NCI-H526 (cell line): ENCODE measurements at regions not wholly inside any gene's neighbourhood (a gene's known extent, or its start where the extent isn't known, plus 50 kb on each side); places are given as distances from the start of the nearest gene placed in this dataset.
"Not testable (repeated sequence)": the region's sequence is repeated elsewhere in the genome, so short reads cannot be mapped to it uniquely, and the experiment has no call there.

Experiments
- DNase-seq, 2 experiments: peaks; one replicate each; lab custom pipeline; 2025; lab: John Stamatoyannopoulos, UW

GRCh38 chr1:193448682-193449461 lies 262.5 kb upstream of the B3GALT2 start:
- no peak for DNase-seq

- DNase-seq: no peak
Observed at GRCh38 chr1:193443886-193444285, 257.5 kb upstream of the B3GALT2 start.

DNA sequence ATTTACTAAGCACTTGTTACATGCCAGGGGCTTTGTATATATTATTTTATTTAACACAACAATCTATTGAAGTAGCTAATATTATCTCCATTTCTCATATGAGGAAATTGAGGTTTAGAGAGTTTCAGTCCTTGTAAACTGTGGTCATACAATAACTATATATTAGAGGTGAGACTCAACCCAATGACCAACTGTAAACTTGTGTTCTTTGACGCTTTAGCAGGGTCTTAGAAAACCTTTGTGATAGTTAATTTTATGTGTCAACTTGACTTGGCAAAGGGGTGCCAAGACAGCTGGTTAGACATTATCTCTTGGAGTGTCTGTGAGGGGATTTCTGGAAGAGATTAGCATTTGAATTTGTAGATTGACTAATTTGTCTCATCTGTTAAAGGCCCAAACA lies 252.4 kb upstream of the B3GALT2 start:
- no peak for DNase-seq

DNA sequence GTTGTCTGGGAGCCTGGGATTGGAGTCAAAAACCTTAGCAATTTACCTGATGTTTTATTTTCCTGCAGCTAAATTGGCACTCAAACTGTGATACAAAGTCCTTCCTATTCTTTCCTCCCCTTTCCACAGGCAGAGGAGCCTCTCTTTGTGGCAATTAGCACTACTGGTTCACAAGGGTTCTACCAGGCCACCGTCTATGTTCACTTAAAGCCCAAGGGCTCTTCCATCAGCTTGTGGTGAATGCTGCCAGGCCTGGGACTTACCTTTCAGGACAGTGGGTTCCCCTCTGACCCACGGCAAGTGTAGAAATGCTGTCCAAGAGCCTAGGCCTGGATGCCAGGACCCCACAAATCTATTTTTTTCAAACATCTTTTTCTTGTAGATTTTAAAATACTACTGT lies 251.9 kb upstream of the B3GALT2 start:
- DNase-seq: no peak

DNA sequence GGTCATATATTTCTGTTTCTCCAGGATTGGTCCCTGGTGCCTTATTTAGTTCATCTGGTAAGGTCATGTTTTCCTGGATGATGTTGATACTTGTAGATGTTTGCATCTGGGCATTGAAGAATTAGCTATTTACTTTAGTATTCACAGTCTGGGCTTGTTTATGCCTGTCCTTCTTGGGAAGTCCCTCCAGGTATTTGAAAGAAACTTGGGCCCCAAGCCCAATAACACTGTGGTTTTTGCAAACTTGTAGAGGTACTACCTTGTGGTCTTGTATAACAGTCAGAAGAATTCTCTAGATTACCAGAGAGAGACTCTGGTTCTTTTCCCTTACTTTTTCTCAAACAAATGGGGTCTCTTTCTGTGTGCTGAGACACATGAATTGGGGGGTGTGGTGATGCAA lies 251.4 kb upstream of the B3GALT2 start:
- no peak for DNase-seq

DNA sequence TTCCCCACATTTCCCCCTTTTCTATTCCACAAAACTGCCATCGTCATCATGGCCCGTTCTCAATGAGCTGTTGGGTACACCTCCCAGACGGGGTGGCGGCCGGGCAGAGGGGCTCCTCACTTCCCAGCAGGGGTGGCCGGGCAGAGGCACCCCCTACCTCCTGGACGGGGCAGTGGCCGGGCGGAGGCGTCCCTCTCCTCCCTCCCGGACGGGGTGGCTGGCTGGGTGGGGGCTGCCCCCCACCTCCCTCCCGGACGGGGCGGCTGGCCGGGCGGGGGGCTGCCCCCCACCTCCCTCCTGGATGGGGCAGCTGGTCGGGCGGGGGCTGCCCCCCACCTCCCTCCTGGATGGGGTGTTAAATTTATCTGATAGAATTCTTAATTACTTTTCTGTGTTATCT lies 250.9 kb upstream of the B3GALT2 start:
- not testable (repeated sequence) for DNase-seq

DNA sequence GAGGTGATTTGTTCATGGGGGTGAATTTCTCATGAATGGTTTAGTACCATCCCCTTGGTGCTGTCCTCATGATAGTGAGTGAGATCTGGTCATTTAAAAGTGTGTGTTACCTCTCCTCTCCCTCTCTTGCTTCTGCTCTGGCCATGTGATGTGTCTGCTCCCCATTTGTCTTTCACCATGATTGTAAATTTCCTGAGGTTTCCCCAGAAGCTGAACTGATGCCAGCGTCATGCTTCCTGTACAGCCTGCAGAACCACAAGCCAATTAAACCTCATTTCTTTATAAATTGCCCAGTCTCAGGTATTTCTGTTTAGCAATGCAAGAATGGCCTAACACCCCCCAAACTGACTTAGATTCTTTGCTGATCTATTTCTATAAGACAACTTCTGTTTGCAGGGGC lies 249.4 kb upstream of the B3GALT2 start:
- DNase-seq: no peak

GRCh38 chr1:193434319-193434718 lies 247.9 kb upstream of the B3GALT2 start:
- DNase-seq: no peak

GRCh38 chr1:193433599-193433998 lies 247.2 kb upstream of the B3GALT2 start:
- no peak for DNase-seq

GRCh38 chr1:193432979-193433587 lies 246.7 kb upstream of the B3GALT2 start:
- no peak for DNase-seq

DNA sequence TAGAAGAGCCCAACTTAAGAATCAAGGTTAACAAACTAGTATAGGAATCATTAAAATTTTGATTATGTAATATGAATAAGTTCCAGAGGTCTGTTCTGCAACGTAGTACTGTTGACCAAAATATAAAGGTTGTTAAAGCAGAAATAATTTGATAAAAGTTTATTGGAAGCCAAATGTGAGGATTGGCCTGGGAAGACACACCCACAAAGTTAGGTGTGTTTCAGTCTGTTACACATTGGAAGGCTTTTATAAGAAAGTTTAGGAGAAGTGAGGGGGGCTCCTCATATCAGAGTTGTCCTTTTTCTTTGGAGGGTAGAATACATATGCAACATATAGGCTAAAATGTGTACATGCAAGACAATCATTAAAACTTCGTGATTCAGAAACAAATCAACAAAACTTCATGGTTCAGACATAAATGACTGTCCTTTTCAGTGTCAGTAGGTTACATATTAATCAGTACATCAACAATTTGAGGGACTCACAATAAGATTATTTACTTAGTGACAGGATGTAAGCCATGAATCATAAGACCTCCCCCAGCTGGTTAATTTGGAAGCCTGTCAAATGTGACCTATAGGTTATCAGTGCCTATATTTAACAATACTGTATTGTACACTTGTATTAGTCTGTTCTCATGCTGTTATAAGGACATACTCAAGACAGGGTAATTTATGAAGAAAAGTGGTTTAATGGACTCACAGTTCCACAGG lies 245.0 kb upstream of the B3GALT2 start:
- DNase-seq: no peak

- DNase-seq: no peak
Observed at GRCh38 chr1:193427524-193427923, 241.1 kb upstream of the B3GALT2 start.

GRCh38 chr1:193426061-193426460 lies 239.6 kb upstream of the B3GALT2 start:
- no peak for DNase-seq

GRCh38 chr1:193421487-193421886 lies 235.1 kb upstream of the B3GALT2 start:
- no peak for DNase-seq

DNA sequence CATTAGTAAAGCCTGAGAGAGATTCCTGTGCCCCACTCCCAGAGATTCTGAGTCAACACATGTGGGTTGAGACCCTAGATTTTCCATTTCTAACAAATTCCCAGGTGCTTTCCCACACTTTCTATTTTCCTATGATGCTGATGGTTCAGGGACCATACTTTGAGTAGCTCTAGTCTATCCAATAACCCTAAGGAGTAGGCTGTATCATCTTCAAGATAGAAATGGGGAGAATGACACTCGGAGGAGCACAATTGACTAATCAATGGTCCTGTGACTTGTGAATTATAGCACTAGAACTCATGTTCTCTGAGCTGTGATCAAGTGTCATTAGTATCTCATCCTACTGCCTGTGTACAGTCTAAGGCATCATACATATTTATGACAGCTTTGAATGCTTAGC lies 232.9 kb upstream of the B3GALT2 start:
- no peak for DNase-seq

DNA sequence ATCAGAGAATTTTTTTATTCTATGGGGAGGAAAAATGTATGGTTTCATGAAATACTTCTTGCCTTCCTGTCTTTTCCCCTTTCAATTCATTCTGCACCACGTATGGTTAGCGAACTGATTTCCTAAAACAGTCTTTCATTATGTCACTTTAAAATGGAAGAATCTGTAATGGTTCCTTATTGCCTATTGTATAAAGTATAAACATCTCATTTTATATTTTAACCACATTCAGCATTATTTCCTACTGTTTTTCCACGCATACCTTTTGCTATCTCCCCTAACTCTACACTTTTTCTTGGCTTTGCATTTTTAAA lies 232.3 kb upstream of the B3GALT2 start:
- DNase-seq: no peak

DNA sequence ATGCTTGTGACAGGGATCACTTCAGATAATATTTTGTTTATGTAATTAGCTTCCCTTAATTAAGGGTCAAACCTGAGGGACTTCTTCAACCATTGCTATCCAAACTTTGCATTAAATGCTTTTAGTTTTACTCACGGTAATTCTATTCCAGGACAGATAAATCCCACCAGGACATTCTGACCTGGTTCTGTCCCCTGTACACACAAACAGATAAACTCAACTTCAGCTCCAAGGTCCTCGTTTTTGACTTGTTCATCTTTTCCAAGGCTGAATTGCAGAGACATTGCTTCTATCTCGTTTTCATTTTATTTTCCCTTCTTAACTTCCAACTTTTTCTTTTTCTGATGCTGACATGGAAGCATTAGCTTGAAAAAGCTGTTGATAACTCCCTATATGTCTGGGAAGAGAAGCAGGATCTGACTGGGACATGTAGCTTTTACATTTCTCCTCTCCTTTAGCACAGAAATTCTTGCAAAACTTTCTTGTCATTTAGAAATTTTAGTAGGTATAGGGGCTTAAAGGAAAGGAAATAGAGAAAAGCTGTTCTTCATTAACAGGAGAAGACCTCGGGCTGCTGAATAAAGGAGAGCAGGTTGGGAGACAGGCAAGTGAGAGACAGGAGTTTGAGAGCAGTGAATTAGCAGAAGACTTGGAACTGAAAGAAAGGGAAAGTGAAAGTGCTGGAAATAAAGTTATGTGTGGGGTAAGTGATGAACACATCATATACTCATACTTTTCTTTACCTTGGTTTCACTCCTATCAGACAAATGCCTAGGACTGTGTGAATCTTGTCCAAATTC lies 231.7 kb upstream of the B3GALT2 start:
- no peak for DNase-seq

DNA sequence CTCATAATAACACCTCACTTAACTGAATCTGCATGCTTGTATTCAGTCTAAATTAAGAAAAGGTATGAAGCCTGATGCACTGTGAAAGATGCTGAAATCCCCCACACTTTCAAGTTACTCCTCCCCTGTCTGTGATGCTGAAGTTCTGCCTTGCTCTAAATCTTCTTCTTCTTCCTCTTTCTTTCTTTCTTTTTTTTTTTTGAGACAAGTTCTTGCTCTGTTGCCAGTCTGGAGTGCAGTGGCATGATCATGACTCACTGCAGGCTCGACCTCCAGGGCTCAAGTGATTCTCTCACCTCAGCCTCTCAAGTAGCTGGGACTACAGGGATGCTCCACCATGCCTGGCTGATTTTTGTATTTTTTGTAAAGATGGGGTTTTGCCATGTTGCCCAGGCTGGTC lies 231.0 kb upstream of the B3GALT2 start:
- DNase-seq: no peak

- DNase-seq: no peak
Observed at GRCh38 chr1:193416226-193417024, 230.0 kb upstream of the B3GALT2 start.

DNA sequence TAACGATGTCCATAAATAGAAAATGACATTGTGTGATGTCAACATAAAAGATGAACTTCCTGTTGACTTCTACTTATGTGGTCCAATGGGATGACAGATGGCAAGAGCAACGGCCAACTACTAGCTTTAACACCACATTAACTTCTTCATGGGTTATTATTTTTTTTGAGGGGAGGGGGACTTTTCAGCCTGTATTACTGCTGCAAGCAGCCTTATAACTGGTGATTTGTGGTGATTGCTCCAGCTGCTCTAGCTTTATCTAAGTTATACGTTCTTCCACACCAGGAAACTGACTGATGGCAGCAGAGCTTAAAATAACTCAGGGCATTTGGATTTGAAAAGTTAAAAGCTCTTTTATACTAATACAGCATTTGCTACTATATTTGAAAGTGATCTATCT lies 228.8 kb upstream of the B3GALT2 start:
- no peak for DNase-seq

- DNase-seq: no peak
Observed at GRCh38 chr1:193413376-193413775, 227.0 kb upstream of the B3GALT2 start.

DNA sequence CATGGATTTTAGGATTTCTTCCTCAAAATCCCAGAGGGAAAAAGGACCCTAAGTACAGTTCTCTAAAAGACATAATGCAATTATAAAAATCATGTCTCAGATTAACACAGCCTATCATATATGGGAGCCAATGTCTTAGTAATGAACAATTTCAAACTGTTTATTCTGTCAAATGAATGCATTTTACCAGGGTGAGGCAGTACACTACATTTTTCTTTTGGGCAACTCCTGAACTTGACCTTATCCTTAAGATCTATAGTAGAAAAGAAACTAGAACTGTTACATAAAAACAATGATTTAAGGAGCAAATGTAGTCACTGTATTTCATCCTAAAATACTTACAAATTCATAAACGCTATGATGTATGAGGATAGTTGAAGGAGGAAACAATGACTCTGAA lies 226.3 kb upstream of the B3GALT2 start:
- no peak for DNase-seq
